ENCODE measurements at regions not wholly inside any gene's neighbourhood (a gene's known extent, or its start where the extent isn't known, plus 50 kb on each side); places are given as distances from the start of the nearest gene placed in this dataset.
"Not testable (repeated sequence)": the region's sequence is repeated elsewhere in the genome, so short reads cannot be mapped to it uniquely, and the experiment has no call there.

DNA sequence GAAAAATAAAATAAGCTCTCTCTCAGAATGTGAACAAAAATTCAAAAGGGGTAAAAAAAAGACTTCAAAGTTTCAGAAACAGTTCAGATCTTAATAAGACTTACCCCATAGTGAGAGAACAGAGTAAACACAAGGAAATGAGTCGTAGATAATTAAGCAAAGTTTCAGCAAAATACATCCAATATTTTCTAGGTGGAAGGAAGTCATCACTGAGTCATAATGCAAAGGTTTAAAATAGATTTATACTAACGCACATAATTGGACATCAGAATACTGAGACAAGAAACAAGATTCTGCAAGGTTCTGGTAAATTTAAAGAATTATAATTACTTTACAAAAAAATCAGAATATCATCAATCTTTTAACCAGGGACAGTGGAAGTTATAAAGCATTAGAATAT, 1370.7 kb upstream of the ATXN8OS start:
- DNase-seq: no peak

DNA sequence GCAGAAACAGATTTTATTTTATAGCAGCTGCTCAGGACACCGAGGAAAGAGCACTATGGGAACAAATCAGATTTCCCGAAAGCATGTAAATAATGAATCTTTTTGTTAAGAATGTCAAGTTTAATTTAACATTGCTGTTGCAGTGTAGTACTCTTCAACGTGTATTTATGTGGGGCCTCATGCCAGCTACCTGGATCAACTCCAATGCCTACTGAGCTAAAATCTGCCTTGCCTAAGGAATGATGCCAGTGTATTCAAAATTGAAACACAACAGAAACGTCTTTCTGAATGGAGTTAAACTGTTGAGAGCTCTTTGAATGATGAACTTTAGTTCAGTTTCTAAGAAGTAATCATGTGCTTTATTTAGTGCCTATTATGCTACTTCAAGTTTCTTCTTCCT, 1379.8 kb upstream of the ATXN8OS start:
- no peak for DNase-seq

DNA sequence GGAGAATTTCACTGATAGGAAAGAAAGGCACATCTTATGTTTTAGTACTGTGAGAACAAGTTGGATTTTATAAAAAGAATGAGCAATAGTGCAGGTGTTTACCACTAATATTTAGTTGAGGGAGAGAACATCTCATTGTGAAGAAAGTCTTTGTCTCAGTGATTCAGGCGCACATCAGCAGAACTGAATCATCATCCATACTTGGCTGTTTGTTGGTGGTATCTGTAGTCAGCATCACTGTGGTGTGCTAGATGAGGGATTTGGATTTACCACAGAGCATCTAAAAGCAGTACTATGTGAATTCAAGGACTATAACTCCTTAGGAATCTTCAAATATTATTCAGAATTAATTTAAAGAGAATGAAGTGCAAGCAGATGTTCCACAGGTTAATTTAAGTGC, 1380.5 kb upstream of the ATXN8OS start:
- DNase-seq: no peak

DNA sequence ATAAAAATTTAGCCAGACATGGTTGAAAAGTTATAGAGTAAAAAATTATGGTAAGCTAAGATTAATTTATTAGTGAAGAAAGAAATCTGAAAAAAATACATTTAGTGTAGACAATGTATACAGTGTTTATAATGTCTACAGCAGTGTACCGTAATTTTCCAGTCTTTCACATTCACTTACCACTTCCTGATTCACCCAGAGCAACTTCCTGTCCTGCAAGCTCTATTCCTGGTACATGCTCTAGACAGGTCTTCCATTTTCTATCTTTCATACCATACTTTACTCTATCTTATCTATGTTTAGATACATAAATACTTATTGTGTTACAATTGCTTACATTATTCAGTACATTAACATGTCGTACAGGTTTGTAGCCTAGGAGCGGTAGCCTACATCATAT, 1387.8 kb upstream of the ATXN8OS start:
- DNase-seq: no peak

DNA sequence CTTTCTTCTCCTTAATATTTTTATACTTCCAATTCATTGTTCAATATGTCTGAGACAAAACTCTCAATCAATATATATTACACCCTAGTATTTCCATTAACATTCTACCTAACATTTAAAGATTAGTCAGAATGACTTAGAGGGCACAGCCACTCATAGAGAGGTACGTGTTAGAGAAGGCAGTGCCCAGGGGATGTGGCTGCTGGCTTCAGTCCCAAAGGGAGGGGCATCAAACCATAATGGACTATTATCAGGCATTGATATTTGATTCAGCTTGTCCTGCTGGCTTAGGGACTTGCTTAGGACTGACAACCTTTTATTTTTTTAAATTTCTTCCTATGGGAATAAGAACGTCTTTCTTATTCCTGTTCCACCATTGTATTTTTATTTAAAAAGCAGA, 1392.0 kb upstream of the ATXN8OS start:
- no peak for DNase-seq

DNA sequence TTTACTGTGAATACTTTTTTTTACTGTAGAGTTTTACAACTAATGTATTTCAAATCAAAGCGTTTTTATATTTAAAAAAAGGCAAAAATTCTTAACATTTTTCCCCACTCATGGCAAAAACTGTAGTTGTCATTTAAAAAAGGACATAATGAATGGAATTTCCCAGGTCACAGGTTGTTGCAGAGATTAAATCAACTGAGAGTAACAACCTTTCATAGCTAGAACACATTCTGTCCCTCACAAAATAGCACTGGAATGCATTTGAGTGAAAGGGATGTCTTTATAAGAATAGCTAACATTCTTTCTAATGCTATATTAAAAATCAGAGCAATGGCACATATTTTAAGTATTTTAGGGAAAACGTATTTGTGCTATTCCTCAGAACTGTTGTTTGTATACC, 1393.3 kb upstream of the ATXN8OS start:
- DNase-seq: no peak

DNA sequence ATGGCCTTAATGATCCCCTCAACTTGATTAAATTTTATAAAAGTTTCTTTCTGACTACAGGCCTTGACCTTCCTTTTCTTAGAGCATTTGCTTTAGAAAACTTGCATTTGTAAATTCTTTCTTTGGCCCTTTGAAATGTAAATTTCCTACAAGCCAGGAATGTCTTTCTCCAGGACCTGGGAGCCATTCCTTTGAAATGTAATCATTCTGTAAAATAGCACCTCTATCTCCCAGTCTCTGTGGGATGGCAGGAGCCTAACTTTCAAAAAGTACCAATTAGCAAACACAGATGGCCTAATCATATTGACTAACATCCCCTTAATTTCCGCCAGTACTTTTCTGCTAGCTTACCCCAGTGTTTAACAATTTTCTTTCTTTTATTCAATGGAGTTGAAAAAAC, 1394.2 kb upstream of the ATXN8OS start:
- no peak for DNase-seq

DNA sequence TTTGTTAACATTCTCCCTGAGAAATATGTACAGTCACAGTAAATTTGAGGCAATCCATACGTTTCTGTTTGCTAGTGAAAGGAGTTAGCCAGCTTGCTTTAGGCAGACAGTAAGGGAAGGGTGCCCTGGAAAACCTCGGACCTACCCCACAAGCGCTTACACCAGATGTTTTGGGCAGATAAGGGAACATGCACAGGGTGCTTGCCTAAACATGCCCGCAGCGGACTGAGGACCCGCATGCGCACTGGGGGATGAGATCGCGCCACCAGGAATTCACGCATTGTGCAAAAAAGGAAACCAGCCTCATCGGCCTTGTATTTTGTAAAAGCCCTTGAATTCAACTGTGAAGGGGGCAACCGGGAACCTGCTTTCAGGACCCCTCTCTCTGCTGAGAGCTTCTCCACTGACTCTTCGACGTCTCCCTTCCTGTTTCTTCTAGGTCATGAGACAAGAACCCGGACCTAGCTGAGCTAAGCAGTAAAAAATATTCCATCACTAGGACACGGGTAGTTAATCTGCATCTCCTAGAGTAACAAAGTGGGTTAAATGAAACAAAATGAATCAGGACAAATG, 1399.2 kb upstream of the ATXN8OS start:
- DNase-seq: no peak

DNA sequence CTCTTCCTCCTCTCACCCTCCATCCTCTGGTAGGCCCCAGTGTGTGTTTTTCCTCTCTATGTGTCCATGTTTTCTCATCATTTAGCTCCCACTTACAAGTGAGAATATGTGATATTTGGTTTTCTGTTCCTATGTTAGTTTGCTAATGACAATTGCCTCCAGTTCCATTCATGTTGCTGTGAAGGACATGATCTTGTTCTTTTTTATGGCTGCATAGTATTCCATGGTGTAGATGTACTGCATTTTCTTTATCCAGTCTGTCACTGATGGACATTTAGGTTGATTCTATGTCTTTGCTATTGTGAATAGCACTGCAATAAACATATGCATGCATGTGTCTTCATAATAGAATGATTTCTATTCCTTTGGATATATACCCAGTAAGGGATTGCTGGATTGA, 1401.6 kb upstream of the ATXN8OS start:
- DNase-seq: not testable (repeated sequence)

DNA sequence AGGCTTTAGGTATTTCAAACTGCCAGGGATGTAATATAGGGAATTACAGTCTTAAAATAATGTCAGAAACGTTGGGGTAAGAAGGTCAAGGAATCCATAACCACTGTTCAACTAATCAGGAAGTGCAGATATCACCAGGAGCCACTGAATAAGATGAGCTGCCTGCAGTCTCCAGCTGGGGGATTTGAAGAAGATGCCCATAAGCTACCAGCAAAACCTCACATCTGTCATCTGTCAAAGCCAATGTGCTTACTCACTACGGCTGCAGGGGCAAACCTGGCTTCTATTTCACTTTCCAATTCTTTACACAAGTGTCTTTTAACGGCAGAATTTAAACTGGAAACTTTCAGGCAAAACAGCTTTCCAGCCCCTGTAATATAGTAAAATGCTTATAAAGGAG, 1410.1 kb upstream of the ATXN8OS start:
- no peak for DNase-seq

DNA sequence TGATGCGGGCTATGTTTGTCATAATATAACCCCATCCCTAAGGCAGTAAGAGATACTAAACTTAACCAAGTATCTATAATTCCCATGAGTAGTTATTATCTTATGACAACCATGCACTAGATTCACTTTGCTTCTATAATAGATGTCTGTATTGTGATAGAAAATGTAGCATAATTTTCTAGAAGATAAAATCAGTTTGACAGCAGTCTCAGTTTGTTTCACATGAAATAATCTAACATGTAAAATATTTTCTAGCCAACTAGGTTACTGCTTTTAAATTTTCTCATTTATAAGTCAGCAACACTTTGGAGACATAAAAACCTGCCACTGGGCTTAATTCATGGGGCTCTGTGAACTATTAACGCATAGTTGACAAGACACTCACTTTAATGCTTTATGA, 1410.7 kb upstream of the ATXN8OS start:
- no peak for DNase-seq

DNA sequence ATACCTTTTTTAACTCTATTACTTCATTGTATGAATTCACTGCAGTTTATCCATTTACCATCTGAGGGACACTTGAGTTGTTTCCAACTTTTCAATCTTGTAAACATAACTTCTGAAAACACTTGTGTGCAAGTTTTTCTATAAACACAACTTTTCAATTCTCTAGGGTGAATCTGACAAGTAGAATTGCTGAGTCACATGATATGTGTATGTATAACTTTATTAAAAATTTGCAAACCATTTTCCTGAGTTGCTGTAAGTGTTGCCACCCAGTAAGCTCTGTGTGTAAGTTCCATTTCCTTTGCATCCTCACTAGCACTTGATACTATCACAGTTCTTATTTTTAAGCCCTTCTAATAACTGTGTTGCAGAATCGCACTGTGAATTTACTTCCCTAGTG, 1415.6 kb upstream of the ATXN8OS start:
- DNase-seq: no peak

DNA sequence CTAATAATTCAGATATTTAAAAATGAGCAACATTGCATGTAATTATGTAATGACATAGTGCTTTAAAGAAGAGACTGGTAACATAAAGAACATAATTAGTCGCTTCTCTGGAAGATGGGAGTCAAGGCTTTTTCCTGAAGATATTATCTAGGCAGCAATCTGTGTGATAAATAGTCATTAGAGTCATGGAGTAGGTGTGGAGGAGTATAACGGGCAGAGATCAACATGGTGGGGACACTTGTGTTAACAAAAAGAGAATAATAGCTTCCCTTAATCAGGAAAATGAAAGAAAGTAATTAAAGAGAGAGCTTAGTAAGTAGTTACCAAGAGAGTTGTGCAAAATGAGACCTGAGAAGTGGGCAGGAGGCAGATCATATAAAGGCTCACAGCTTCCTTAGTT, 1417.1 kb upstream of the ATXN8OS start:
- no peak for DNase-seq

DNA sequence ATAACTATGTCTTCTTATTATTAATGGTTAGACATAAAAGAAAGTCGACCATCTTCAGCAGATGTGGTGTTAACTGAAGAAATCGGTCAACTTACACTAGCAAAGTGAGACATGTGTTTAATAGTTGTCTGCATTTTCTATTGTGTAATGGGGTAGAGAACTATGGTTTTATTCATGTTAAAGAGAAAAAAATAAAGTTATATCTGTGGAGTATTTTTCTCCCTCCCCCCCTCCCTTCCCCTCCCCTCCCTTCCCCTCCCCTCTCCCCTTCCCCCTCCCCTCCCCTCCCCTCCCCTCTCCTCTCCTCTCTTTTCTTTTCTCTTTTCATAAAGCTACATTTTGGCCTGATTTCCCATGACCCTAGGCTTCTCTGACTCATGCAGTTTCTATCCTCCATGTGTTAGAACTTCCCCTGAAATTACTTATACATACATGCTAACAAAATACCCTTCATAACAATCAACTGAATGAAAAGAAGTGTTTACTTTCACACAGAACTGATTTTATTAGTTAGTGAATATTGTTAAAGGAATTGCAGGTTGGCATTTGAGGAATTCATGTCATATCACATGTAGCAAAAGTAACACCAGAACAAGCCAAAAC, 1431.0 kb upstream of the ATXN8OS start:
- no peak for DNase-seq

DNA sequence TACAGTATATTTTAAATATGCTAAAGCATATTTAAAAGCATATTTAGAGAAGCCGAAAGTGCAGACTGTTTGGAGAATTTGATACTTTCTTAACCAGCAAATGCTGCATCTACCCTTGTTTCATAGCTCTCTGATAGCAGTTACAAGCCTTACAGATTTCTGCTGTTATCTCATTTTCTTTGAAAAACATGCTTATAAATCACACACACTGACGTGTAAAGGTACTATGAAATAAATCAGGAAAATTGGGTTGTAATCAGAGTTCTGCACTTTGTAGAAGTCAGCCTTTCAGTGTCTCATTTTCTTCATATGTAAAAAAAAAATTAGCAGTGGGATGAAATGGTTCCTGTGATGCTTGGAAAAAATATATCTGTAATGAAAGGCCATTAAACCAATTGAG, 1432.4 kb upstream of the ATXN8OS start:
- DNase-seq: no peak

DNA sequence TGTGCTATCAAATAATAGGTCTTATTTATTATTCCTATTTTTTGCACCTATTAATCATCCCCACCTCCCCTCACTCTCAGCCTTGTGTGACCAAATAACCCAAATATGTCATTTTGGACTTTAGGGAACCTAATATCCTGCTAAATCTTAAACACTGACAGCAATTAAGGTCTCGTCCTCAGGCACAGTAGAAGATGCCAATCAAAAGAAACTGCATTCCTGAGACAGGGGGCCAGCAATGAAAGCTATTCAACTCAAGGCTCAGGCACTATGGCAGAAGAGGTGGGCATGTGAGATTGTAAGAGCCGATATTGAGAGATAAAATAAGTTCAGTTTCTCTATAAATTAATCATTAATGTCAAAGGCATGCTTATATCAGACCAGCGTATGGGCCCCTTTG, 1437.7 kb upstream of the PCDH9 start:
- no peak for DNase-seq

DNA sequence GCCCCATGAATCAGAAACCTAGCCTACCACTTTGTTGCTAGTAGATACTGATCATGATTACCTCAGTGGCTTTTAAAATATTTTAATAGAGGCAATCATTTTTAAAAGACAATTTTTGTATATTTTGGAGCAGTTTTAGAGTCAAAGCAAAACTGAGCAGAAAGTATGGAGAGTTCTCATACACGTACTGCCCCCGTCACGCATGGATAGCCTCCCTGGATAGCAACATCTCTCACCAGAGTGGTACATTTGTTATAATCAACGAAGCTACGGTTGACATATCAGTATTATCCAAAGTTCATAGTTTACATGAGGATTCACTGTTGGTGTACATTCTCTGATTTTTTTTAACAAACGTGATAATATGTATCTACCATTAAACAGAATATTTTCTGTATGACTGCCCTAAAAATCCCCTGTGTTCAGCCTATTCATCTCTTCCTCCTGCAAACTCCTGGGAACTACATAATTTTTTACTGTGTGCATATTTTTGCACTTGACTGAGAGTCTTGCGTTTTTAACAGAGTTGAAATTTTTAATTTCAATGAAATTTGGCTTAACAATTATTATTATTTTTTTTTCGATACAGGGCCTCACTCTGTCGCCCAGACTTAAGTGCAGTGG, 1436.8 kb upstream of the PCDH9 start:
- no peak for DNase-seq

DNA sequence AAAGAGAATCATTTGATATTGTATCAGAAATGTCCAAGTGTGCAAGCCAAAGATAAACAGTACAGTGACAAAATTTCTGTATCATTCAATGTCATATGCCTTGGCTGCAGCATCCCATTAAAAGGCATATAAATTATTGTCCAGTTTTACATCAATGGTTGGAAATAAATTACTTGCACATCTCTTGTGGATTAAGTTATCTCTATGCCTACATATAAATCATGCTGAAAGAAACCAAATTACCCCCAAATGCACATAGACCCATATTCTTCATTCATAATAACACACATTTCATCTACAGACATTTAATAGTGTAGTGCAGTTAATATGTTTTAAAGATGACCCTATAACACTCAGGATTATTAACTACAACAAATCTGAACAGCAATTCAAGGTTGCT, 1415.7 kb upstream of the PCDH9 start:
- DNase-seq: no peak

DNA sequence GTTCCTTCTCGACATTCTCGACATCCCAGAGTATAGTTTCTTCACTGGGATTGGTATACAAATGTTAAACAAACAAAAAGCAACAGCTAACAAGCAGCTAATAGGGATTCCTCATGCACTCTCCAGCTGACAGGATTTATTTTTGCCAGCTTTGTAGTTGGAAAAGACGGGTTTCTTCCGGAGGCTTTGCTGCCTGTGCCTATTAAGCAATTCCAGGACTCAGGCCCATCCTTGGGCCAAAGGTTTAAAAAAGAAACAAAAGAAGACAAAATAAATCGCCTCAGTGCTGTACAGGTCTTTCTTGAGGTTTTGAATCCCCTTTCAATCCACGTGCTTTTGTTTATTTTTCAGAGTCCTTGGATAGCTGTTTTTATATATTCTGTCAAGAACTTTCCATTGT, 1414.5 kb upstream of the PCDH9 start:
- no peak for DNase-seq

DNA sequence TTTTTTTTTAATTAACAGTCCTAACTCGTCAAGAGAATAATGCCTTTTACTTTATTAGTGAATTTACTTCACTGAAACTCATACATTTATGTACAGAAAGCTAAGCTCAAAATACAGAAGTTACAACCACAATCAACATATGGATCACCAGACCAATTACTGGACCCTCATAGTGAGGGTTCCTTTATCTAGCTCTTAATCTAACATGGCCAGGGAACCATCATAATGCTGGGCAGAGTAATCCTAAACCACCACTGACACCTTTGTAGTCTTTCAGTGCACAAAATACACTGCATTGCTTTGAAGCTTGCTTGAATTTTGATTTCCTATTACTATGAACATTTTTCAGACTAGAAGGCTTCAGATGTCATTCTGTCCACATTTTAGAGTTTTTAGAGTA, 1406.6 kb upstream of the PCDH9 start:
- no peak for DNase-seq

DNA sequence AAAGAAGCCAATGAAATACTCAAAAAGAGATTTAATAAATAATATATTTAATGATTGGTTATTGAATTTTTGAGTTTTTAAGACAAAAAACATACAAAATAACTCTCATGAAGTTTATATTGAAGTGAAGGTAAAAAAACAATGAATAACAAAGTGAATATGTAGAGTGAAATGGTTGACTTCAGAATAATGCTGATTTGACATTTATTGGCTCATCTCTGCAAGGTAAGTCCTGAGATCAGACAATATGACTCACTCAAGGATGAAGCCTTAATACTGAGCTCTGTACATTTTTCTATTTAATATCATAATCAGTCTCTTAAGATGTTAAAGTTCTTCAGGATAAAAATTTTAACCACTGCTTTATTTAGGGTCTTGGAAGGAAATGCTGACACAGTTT, 1398.9 kb upstream of the PCDH9 start:
- DNase-seq: no peak

DNA sequence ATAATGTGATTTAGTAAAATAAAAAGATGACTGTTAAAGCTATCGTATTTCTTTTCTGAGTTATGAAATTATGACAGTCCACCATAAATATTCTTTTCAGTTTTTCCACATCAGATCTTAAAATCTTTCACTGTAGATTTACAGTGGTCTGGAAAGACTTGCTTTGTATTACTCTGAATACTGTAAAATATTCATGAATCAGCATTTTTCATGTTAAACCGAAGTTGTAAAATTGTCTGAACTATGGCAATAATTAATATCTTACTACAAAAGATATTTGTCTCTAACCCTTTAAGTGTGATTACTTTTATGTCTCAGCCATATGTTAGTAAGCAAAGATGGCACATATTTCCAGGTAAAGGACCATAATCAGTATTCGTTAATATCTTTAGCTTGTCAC, 1397.2 kb upstream of the PCDH9 start:
- no peak for DNase-seq

DNA sequence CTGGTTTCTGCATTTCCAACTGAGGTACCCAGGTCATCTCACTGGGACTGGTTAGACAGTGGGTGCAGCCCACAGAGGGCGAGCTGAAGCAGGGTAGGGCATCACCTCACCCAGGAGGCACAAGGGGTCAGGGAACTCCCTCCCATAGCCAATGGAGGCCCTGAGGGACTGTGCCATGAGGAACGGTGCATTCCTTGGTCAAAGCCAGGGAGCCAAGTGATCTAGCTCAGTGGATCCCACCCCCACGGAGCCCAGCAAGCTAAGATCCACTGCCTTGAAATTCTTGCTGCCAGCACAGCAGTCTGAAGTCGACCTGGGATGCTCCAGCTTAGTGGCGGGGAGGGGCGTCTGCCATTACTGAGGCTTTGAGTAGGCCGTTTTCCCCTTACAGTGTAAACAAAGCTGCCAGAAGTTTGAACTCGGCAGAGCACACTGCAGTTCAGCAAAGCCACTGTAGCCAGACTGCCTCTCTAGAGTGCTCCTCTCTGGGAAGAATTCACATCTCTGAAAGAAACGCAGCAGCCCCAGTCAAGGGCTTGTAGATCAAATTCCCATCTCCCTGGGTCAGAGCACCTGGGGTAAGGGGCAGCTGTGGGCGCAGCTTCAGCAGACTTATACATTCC, 1386.6 kb upstream of the PCDH9 start:
- DNase-seq: no peak

DNA sequence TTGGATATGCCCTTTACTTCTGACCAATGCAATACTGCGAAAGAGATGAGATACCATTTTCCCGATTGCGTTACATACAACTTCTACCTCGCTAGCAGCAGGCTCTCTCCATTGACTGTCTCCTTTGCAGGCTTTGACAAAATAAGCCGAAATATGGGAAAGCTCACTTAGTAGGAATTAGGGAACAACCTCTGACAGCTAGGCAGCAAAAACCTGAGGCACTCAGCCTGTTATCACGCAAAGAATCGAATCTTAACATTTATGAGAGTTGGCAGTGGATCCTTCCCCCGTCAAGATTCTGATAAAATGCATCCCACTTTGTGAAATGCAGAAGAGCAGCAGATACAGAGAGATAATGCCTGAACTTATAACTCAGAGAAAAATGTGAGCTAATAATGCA, 1379.5 kb upstream of the PCDH9 start:
- no peak for DNase-seq

DNA sequence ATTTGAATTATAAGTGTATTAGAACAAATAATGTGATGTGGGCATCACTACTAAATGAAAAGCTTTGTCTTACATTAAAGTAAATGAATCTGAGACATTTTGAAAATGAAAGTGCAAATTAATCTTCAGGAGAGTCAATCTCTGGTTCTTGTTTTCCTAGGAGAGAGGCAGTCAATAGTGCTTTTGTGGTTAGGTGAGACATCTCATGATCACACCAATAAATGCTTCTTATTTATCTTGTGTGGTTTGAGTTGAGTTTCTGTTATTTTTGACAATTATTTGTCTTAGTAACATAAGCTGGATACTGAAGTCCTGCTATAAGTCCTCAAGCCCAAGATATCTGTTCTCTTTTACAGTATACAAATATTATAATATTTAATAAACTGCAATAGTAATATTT, 1378.0 kb upstream of the PCDH9 start:
- DNase-seq: no peak
